GM12865 (cell line): ENCODE measurements at regions not wholly inside any gene's neighbourhood (a gene's known extent, or its start where the extent isn't known, plus 50 kb on each side); places are given as distances from the start of the nearest gene placed in this dataset.
"Not testable (repeated sequence)": the region's sequence is repeated elsewhere in the genome, so short reads cannot be mapped to it uniquely, and the experiment has no call there.

Experiments used
- DNase-seq: peaks from one replicate; pipeline ENCODE4 v3.0.0; 2010; ENCODE audit warnings: low read depth
- H3K4me3 ChIP-seq: 2 replicates; pipeline ENCODE4 v1.5.1; 2011; ENCODE audit warnings: mild to moderate bottlenecking, low read depth, low read length, control low read depth
- TF ChIP-seq, protein P1 (sequence below): IDR thresholded peaks from 2 replicates; pipeline ENCODE4 v1.5.1; 2011; ENCODE audit warnings: low read length, control low read depth, low read depth, inconsistent platforms; ENCODE audit not compliant: insufficient read depth; ENCODE audit errors: missing control alignments

DNA sequence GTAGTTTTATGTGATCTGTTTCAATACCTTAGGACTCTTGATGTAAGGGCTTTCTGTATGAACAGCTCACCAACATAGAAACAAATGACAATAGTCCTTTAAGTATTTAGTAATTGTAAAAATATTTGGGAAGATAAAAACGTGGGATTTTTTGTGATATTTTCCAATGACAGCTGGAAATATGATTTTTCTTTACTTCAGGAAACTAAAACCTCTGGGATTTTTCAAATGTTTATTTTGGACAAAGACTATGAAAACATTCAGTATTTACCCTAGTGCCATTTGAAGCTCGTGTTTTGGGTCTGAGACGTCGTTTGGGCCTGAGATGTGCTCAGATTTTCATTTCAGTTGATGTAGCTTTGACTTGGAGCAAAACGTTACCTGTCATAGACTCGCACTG, 240.0 kb downstream of the BMP4 start:
- DNase-seq: no peak
- TF ChIP-seq, protein P1, sequence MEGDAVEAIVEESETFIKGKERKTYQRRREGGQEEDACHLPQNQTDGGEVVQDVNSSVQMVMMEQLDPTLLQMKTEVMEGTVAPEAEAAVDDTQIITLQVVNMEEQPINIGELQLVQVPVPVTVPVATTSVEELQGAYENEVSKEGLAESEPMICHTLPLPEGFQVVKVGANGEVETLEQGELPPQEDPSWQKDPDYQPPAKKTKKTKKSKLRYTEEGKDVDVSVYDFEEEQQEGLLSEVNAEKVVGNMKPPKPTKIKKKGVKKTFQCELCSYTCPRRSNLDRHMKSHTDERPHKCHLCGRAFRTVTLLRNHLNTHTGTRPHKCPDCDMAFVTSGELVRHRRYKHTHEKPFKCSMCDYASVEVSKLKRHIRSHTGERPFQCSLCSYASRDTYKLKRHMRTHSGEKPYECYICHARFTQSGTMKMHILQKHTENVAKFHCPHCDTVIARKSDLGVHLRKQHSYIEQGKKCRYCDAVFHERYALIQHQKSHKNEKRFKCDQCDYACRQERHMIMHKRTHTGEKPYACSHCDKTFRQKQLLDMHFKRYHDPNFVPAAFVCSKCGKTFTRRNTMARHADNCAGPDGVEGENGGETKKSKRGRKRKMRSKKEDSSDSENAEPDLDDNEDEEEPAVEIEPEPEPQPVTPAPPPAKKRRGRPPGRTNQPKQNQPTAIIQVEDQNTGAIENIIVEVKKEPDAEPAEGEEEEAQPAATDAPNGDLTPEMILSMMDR: no peak

DNA sequence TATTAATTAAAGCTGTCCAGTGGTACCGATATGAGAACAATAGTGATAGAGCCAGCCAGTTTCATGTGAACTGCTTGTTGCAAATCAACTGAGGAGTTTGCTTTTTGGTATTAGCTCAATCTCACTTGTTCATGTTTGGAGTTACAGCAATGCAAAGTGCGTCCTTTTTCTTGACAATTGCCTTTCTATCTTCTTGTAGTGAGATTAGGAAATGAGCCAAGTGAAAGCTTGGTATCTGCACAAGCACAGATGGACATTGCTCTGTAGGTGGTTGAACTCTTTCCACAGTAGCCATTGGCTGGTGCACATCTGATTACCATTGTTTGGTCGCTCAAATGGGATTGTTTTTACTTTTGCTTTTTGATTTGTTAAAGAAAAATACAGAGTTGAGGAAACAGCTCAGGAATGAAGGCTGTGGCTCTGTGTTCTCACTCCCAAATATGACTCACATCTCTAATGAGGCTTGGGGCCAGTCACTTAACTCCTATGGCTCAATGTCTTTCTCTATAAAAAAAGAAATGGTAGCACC, 241.4 kb downstream of the BMP4 start:
- no peak overlapping the region for H3K4me3 ChIP-seq
- DNase-seq: peak; percentile 27
- TF ChIP-seq, protein P1: no peak

More for the DNA sequence above, 240.0 kb downstream of the BMP4 start:
- H3K4me3 ChIP-seq: no peak overlapping the region

DNA sequence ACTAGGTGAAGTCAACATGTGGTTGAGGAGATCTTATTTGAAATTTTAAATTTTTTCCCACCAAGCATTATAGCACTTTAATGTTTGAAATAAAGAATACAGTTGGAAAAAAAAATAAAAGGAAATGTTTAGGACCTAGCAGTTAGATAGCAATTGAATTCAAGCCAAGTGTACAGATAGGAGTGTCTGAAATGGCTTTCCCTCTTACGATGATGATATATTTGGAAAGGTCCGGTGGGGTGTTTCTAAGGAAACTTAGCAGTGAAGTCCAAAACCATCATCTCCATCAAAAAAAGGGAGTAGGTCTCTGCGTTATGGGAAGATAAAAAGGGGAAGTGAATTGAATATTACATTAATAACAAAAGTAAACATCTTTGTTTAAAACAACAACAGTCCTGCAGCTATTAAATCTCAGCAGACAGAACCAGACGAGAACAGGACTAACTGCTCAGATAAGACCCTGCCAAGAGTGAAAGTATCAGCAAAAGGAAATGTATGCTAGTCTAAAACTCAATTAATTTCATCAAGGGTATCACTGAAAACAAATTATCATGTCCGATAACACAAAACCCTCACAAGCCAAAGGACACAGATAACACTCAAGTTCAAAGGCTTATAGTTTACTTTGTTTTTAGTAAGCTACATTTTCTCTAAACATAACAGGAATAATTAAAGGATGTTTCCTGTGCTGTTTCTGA, 242.0 kb downstream of the BMP4 start:
- TF ChIP-seq, protein P1: no peak
- DNase-seq: no peak
- no peak overlapping the region for H3K4me3 ChIP-seq

DNA sequence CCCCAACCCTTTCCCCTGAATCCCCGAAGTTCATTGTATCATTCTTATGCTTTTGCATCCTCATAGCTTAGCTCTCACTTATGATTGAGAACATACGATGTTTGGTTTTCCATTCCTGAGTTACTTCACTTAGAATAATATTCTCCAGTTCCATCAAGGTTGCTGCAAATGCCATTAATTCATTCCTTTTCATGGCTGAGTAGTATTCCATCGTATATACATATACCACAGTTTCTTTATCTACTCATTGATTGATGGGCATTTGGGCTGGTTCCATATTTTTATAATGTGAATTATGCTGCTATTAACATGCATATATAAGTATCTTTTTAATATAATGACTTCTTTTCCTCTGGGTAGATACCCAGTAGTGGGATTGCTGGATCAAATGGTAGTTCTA, 243.7 kb downstream of the BMP4 start:
- H3K4me3 ChIP-seq, DNase-seq: not testable (repeated sequence)

DNA sequence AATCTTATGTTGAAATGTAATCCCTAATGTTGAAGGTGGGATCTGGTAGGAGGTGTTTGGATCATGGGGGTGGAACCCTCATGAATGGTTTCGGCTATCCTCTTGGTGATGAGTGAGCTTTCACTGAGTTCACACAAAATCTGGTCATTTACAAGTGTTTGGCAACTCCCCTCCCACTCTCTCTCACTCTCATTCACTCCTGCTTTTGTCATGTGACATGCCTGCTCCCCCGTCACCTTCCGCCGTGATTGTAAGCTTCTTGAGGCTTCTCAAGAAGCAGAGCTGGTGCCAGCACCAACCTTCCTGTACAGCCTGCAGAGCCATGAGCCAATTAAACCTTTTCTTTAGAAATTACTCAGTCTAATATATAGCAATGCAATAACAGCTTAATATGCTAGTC, 245.4 kb downstream of the BMP4 start:
- TF ChIP-seq, protein P1: no peak
- H3K4me3 ChIP-seq: no peak overlapping the region
- no peak for DNase-seq

DNA sequence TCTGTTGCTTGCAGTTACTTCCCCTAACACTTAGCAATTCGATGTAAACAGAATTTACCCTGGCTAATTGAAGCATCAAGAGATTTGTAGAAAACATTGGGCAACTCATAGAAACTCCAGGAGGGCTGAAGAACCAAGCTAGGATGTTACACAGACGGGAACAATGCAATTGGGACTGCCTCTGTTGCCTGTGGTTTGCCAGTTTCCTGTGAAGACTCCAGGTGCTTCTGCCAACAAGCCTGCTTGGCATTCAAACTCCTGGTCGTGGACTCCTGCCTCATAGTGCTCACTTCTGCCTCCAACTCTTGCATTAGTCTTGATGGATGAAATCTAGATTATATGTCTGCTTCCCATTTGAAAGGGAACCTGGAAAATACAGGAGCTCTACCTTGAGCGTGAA, 246.0 kb downstream of the BMP4 start:
- TF ChIP-seq, protein P1: no peak
- no peak overlapping the region for H3K4me3 ChIP-seq
- DNase-seq: no peak

DNA sequence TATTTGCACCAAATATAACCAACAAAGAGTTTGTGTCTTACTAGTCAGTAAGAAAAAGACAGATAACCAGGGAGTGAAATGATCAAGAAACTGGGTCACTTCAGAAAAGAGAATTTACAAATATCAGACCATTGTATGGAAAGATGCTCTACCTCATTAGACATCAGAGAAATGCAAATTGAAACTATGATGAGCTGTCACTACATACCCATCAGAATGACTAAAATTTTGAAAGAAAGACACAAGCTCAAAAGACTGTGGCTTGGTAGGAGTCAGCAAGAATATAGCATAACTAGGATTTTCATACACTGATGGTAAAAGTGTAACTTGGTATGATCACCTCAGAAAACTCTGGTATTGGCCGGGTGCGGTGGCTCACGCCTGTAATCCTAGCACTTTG, 247.2 kb downstream of the BMP4 start:
- DNase-seq: peak; percentile 8
- H3K4me3 ChIP-seq: no peak overlapping the region
- TF ChIP-seq, protein P1: no peak
